SIG-M5 (cell line): ENCODE measurements at regions not wholly inside any gene's neighbourhood (a gene's known extent, or its start where the extent isn't known, plus 50 kb on each side); places are given as distances from the start of the nearest gene placed in this dataset.

ENCODE experiments used
- DNase-seq: peaks from one replicate; lab custom pipeline; 2025; lab: John Stamatoyannopoulos, UW

- DNase-seq, result no peak
Measured at GRCh38 chr15:31758126-31758525, 272.2 kb upstream of the CHRNA7 start.

GRCh38 chr15:31768055-31768454 is 262.3 kb upstream of the CHRNA7 start:
- DNase-seq, result no peak

- no peak for DNase-seq
Measured at GRCh38 chr15:31774045-31774444, 256.3 kb upstream of the CHRNA7 start.

DNA sequence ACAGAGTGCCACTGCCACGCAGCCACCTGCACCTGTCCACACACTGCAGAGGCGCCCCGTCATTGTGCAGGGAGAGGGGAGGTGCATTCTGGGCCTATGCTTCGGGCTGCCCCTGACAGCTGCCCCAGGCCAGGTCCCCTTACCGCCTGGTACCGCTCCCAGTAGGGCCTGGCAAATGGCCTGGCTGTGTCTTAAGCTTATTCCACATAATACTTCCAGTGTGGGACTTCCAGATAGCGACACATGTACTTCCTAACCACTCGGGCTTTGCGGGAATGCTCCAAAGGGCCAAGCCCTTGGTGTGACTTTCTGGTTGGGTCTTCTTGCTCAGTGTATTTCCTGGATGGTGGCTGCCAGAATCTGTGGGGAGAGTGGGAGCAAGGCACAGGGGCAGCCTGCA is 254.3 kb upstream of the CHRNA7 start:
- no peak for DNase-seq

- no peak for DNase-seq
Measured at GRCh38 chr15:31781261-31781660, 249.1 kb upstream of the CHRNA7 start.

DNA sequence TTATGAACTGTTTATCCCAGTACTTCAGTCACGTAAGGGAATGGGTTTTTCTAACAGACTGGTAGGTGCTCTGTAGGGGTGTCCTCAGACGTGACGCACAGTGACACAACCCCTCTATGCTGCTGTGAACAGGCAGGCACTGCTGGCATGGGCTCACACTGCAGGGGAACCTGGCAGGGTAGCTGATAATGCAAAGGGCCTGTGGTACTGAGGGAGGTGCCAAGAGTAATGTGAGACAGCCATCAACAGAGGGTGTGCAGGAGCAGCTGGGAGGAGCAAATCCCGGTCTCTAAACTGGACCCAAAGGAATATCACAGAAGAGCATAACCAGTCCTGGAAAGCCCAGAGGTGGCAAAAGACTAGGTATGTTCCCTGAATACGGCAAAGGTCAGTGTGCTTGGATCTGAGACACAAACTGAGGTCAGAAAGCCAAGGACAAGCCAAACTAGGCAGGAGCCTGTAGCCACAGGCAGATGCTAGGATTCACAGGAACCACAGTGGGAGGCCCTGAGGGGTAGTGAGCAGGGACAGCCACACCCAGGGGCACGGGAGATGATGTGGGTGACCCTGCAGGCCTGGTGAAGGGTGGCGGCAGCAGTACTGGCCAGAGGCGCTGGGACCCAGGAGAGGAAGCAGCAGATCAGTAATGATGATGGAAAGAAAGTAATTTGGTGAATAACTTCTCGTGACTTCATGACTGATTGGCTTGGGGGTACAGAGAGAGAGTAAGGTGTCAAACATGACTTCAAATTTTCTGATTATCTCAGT is 248.1 kb upstream of the CHRNA7 start:
- no peak for DNase-seq

DNA sequence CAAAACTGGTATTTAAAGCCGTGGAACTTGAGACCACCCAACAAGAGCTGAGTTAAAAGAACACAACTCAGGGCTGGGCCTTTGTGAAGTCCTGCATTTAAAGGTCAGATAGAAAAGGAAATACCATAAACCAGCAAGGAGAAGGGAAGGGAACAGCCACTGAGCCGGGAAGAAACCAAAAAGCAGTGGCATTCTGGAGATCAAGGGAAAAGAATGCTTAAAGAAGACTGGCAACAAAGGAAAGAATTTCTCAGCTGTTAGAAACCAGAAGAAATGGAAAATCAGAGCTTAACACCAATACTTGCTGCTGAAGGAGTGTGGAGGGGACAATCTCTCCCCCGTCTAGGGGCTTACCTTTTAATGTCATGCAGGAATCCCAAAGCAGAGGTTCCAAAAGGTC is 247.4 kb upstream of the CHRNA7 start:
- DNase-seq, result no peak

GRCh38 chr15:31786360-31786759 is 244.0 kb upstream of the CHRNA7 start:
- DNase-seq, result no peak

DNA sequence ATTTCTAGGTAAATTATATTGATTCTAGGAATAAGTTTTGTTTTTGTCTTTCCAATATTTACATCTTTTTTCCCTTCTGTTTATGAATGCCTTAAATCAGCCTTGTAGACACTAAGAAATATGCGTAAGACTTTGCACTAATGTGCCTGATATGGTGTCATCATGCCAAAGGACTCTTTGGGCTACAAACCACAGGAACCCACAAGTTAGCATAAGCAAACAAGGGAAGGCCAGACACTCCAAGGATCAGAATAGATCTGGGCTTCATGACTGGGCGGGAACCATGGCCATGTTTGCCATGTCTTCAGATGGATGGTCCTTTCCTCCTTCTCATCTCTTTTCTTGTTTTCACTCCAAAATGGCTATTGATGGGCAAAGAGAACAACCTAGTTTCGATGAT is 242.2 kb upstream of the CHRNA7 start:
- DNase-seq, result no peak

DNA sequence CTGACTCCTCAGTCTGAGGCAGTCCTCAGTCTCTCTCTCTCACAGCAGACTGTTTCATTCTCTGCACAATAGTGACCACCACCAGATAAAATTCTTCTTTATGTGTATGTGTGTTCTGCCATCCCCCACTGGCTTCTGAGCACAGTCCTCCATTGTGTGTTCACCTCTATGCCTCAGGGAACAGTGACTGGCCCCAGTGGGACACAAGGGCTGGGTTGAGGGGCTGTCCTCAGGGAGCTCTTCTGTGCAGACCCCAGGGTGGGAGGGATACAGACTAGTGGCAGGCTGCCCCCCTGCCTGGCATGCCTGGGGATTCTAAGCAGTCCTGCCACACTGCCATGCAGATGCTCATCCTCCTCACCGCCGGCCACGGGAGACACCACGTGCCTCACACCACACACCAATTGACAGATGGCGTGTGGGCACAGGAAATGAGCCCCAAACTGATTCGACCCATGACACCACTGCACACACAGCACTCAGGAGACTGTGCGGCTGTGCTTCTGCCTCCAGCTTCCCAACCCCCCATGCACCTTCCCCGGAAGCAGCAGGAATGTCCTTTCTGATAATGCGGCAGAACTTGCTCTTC is 237.6 kb upstream of the CHRNA7 start:
- no peak for DNase-seq

- DNase-seq, result no peak
Measured at GRCh38 chr15:31799319-31799714, 231.0 kb upstream of the CHRNA7 start.

- no peak for DNase-seq
Measured at GRCh38 chr15:31799715-31800321, 230.5 kb upstream of the CHRNA7 start.

DNA sequence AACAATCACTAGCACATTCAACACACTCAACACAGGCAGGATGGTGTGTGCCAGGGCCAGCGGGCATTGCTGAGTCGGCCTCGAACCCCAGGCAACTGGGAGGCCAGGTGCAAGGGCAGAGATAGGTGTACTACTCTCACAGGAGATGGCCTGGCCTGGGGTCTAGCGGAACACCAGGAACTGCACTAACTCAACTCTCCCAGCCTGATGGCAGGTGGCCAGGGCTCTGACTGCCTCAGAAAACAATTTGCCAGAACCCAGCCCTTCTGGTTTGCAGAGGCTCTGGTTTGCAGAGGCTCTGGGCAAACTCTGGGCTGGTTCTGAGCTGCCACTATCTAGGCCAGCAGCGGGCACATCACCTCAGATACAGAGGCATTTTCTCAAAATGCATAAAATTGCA is 229.2 kb upstream of the CHRNA7 start:
- no peak for DNase-seq

DNA sequence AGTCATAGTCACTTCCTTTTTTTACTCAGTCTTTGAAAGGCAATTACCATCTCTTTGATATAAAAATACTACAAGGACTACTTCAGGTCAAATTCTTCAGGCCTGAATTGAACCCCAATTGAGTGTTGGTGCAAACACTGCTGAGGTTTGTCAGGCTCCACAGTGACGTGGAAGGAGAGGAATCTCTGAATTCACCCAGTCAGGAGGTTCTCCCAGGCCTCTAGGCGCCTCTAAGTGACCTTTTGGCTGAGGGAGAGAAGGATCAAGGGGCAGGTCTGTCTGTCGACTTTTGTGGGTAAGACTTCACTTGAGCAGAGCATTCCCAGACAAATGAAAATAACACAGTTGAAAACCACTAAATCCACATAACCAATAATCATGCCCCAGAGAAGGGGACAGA is 227.6 kb upstream of the CHRNA7 start:
- no peak for DNase-seq

DNA sequence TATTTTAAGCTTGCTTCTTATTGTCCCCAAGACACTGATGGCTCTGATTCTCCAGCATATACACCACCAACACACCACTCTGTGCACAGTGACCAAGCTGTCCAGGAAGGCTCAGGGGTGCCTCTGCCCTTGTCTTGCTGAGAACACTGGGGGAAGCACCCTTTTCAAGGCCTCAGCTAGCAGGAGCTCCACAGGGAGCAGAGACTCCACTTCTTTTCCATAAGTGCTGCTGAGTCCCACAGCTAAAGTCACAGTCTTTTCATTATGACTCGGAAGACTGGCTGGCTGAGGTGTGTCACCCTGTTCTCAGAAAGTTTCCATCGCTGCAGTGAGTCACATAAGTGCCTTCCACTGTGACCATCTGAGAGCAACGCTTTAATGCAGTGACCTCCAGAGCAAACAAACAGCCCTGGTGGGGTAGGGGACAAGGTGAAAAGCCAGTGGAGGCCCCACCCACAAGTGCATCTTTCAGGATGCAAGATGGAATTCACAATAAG is 226.9 kb upstream of the CHRNA7 start:
- DNase-seq, result no peak

- no peak for DNase-seq
Measured at GRCh38 chr15:31805090-31805662, 225.1 kb upstream of the CHRNA7 start.

DNA sequence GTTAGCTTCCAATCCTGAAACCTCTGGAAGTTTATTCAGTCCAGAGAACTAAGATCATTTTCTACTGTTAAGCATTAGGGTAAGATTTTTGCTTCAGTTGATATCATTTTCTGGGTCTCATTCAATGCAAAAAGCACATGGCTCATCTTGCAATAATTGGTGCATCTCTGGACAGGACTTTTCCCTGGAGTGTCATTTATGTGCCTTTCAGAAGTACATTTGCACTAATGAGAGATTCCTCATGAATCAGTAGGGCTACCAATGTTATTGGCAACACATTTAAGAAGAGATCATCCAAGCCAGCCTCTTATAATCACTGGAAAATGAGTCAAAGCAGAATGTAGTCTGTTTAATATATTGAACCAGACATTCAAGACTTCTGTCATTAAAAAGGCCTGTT is 224.2 kb upstream of the CHRNA7 start:
- no peak for DNase-seq

DNA sequence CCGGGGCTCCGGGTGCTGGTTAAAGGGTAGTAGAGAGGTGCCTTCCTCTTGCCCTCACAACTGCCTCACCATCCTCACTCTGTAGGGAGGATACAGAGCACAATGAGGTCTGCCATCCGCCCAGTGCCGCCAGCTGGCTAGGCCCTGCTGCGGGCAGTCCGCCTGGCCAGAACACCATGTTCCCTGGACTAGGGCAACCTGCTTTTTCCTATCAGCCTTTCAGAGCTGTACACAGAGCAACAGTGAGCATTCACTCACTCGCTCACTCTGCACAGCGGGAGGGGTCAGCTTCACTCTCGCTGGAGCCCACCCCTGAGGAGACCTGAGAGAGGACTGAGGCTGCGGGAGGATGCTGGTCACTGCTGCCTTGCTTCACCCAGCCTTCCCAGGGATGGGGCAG is 218.7 kb upstream of the CHRNA7 start:
- DNase-seq, result no peak

DNA sequence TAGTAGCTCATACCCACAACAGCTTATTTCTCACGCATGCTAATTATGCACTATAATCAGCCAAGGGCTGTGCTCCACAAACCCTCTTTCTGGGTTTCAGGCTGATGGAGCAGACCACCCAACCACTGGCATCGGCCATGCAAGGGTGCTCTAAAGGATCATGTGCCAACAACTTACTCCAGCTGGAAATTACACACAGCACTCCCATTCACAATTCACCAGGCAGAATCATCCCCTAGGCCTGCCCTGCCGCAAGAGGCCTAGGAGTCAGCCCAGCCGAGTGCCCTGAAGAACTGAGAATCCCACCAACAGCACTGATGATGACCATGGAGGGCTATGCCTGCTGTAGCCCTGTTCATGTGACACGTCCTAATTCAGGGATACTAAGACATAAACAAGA is 216.2 kb upstream of the CHRNA7 start:
- DNase-seq, result no peak

GRCh38 chr15:31815411-31816155 is 214.7 kb upstream of the CHRNA7 start:
- DNase-seq, result no peak

DNA sequence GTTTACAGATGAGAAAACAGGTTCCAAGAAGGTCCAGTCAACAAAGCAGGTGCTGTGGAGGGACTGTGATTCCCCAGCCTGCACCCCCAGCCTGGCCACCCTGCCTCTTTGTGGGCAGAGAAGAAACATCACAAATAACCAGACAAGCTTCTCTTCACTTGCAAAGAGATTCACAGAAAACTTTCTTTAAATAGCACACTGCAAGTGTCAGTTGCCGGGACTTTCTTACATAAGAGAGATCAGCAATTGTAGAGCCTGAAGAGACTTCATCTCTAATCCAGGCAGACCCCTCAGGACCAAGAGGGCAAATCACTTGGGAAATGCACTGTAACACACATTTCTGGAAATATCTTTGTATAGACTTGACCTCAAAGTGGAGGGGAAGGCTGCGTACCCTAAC is 207.9 kb upstream of the CHRNA7 start:
- DNase-seq, result no peak

DNA sequence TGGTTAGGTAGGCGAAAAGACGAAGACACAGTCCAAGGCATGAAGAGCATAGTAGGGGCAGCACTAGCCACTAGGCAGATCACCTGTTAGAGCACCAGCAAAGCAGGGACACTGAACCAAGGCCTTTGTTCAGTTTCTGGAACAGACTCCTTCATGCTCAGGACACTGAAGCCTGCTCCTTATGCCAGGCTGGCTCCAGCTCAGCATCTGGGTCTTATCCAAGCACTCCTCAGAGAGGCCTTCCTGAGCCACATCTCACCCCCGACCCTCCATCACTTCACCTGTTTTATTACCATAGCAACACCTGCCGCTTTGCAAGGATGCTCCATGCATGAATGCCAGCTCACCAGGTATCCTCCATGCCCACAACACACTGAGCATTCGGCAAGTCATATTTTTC is 206.3 kb upstream of the CHRNA7 start:
- no peak for DNase-seq
